Nephron progenitor cell (in vitro differentiated cells): ENCODE measurements at regions not wholly inside any gene's neighbourhood (a gene's known extent, or its start where the extent isn't known, plus 50 kb on each side); places are given as distances from the start of the nearest gene placed in this dataset.

ENCODE experiments used
- DNase-seq: peaks from one replicate; pipeline ENCODE4 v3.0.0; 2021
- H3K27ac Mint-ChIP-seq: 2 replicates; pipeline ENCODE4 v1.8.0; 2021; ENCODE audit warnings: mild to moderate bottlenecking, moderate library complexity, mixed read lengths
- H3K27me3 Mint-ChIP-seq: 2 replicates; pipeline ENCODE4 v1.8.0; 2021; ENCODE audit warnings: mild to moderate bottlenecking, low read depth, mixed read lengths; ENCODE audit not compliant: poor library complexity
- H3K36me3 Mint-ChIP-seq: 2 replicates; pipeline ENCODE4 v1.8.0; 2021; ENCODE audit warnings: low read depth, mixed read lengths
- H3K4me1 Mint-ChIP-seq: 2 replicates; pipeline ENCODE4 v1.8.0; 2021; ENCODE audit warnings: mixed read lengths
- H3K4me3 Mint-ChIP-seq: 2 replicates; pipeline ENCODE4 v1.8.0; 2021; ENCODE audit warnings: mild to moderate bottlenecking, moderate library complexity, mixed read lengths
- H3K9me3 Mint-ChIP-seq: 2 replicates; pipeline ENCODE4 v1.8.0; 2021; ENCODE audit warnings: mild to moderate bottlenecking, moderate library complexity, mixed read lengths
- TF ChIP-seq, protein P1 (sequence below): fragments of 200-600 bp; sonication (generic); IDR thresholded peaks from 2 replicates; pipeline ENCODE4 v1.5.0; 2021; ENCODE audit warnings: antibody characterized with exemption

GRCh38 chr5:89712134-89712700 lies 697.3 kb downstream of the CETN3 start:
- H3K27ac Mint-ChIP-seq: no peak overlapping the region
- H3K4me1 Mint-ChIP-seq: no peaks in the 10 kb centered on the region
- TF ChIP-seq, protein P1, sequence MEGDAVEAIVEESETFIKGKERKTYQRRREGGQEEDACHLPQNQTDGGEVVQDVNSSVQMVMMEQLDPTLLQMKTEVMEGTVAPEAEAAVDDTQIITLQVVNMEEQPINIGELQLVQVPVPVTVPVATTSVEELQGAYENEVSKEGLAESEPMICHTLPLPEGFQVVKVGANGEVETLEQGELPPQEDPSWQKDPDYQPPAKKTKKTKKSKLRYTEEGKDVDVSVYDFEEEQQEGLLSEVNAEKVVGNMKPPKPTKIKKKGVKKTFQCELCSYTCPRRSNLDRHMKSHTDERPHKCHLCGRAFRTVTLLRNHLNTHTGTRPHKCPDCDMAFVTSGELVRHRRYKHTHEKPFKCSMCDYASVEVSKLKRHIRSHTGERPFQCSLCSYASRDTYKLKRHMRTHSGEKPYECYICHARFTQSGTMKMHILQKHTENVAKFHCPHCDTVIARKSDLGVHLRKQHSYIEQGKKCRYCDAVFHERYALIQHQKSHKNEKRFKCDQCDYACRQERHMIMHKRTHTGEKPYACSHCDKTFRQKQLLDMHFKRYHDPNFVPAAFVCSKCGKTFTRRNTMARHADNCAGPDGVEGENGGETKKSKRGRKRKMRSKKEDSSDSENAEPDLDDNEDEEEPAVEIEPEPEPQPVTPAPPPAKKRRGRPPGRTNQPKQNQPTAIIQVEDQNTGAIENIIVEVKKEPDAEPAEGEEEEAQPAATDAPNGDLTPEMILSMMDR: no peak
- H3K4me3 Mint-ChIP-seq: no peak overlapping the region
- no peaks in the 10 kb centered on the region for H3K36me3 Mint-ChIP-seq
- no peak for DNase-seq
- no peaks in the 10 kb centered on the region for H3K9me3 Mint-ChIP-seq
- no peaks in the 10 kb centered on the region for H3K27me3 Mint-ChIP-seq

- H3K27ac Mint-ChIP-seq: no peak overlapping the region
- DNase-seq: no peak
- no peak overlapping the region for H3K4me3 Mint-ChIP-seq
- no peaks in the 10 kb centered on the region for H3K27me3 Mint-ChIP-seq
- no peaks in the 10 kb centered on the region for H3K4me1 Mint-ChIP-seq
- H3K36me3 Mint-ChIP-seq: no peaks in the 10 kb centered on the region
- TF ChIP-seq, protein P1: no peak
- H3K9me3 Mint-ChIP-seq: no peaks in the 10 kb centered on the region
Observed at GRCh38 chr5:89711526-89711925, 698.0 kb downstream of the CETN3 start.

DNA sequence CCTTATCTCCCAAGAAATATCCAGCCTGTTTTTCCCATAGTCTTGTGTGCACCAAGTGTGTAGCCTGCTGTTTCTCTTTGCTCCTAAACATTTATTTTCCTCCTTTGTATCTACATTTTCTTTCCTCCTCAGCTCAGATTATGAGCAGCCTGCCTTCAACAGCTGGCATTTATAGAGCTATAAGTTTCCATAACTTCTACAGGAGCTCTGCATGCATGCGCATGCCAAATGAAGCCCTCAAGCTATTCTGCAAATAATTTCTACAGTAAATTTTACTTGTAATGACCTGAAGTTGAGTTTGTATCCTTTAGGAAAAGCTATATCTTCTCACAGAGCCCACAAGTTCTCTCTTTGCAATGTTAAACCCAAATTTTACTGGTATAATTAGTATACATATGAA lies 699.5 kb downstream of the CETN3 start:
- Mint-ChIP-seq H3K4me3 (no peak overlapping the region), H3K27me3 (no peaks in the 10 kb centered on the region), H3K36me3 (no peaks in the 10 kb centered on the region), H3K9me3 (no peaks in the 10 kb centered on the region), H3K27ac (no peak overlapping the region), H3K4me1 (no peaks in the 10 kb centered on the region)
- no peak for DNase-seq
- TF ChIP-seq, protein P1: no peak

DNA sequence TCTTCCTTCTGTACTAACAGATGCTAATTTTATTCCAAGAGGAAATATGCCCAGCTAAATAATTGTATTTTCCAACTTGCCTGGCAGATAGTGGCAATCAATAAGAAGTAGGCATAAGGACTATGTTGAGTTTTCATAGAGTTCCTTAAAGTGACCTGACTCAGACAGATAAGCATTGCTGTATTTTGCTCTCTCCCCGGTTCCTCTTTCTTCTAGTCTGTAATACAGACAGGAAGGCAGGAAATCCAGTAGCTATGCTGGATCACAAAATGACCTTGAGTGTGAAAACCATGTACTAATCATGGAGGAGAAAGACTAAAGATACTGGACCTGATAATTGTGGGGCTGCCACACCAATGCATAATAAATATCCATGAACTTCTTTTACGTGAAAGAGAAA lies 701.7 kb downstream of the CETN3 start:
- Mint-ChIP-seq H3K9me3 (no peaks in the 10 kb centered on the region), H3K4me3 (no peak overlapping the region), H3K27me3 (no peaks in the 10 kb centered on the region), H3K27ac (no peak overlapping the region), H3K36me3 (no peaks in the 10 kb centered on the region), H3K4me1 (no peaks in the 10 kb centered on the region)
- DNase-seq: no peak
- TF ChIP-seq, protein P1: no peak

DNA sequence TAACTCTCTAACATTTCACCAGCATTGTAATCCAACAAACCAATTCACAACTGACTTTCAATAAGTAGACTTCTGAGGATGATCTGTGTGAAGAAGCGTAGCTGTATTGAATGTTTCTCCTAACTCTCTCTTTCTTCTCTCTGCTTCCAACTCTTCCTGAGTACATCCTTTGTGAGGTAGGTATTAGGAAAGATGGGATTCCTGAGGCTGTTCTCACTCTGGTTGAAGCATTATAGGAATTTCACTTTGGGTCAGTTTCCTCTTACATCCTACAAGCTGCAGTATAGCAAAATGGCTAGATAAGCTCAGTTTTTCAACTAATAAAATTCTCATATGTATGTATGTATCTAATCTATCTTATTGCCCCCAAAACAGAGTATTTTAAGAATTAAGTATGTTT lies 702.8 kb downstream of the CETN3 start:
- no peak overlapping the region for H3K27ac Mint-ChIP-seq
- H3K4me3 Mint-ChIP-seq: no peak overlapping the region

DNA sequence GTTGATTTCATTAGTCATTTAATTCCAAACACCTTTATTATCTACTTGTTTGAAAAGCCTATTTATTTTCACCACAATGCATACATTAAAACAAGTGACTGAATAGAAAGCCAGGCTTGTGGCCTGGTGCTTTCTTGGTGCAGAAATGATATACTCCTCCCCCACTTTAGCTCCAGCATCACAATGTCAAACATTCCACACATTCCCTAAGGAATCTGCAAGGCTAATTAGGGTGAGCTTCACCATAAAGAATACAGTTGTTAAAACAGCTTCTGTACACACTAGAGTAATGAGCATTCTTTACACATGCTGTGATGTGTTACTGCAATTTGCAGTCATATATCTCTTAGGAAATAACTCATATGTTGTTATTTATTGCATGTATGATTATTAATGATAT lies 705.7 kb downstream of the CETN3 start:
- H3K27me3 Mint-ChIP-seq: no peaks in the 10 kb centered on the region
- peak; percentile 4 for DNase-seq
- H3K27ac Mint-ChIP-seq: no peak overlapping the region
- no peaks in the 10 kb centered on the region for H3K9me3 Mint-ChIP-seq
- TF ChIP-seq, protein P1: no peak
- no peak overlapping the region for H3K4me3 Mint-ChIP-seq
- H3K36me3 Mint-ChIP-seq: no peaks in the 10 kb centered on the region
- no peaks in the 10 kb centered on the region for H3K4me1 Mint-ChIP-seq

More for the DNA sequence above, 702.8 kb downstream of the CETN3 start:
- no peaks in the 10 kb centered on the region for H3K27me3 Mint-ChIP-seq
- no peak for DNase-seq
- H3K36me3 Mint-ChIP-seq: no peaks in the 10 kb centered on the region
- H3K4me1 Mint-ChIP-seq: no peaks in the 10 kb centered on the region
- TF ChIP-seq, protein P1: no peak
- no peaks in the 10 kb centered on the region for H3K9me3 Mint-ChIP-seq
